NCI-H1092 (cell line): ENCODE measurements at regions not wholly inside any gene's neighbourhood (a gene's known extent, or its start where the extent isn't known, plus 50 kb on each side); places are given as distances from the start of the nearest gene placed in this dataset.
"Not testable (repeated sequence)": the region's sequence is repeated elsewhere in the genome, so short reads cannot be mapped to it uniquely, and the experiment has no call there.

ENCODE experiments used
- DNase-seq: peaks from one replicate; lab custom pipeline; 2025; lab: John Stamatoyannopoulos, UW

GRCh38 chr10:113495553-113495952 lies 57.3 kb upstream of the HABP2 start:
- no peak for DNase-seq

- no peak for DNase-seq
These were observed 56.4 kb upstream of the HABP2 start for GRCh38 chr10:113496111-113497109.

GRCh38 chr10:113497198-113497597 lies 55.7 kb upstream of the HABP2 start:
- no peak for DNase-seq

GRCh38 chr10:113498997-113499396 lies 53.9 kb upstream of the HABP2 start:
- DNase-seq = no peak

GRCh38 chr10:113499806-113500205 lies 53.0 kb upstream of the HABP2 start:
- no peak for DNase-seq

- DNase-seq = not testable (repeated sequence)
These were observed 51.8 kb upstream of the HABP2 start for GRCh38 chr10:113501031-113501430.
